NB4 (cell line): ENCODE measurements at regions not wholly inside any gene's neighbourhood (a gene's known extent, or its start where the extent isn't known, plus 50 kb on each side); places are given as distances from the start of the nearest gene placed in this dataset.

ENCODE experiments used
- CTCF ChIP-seq: IDR thresholded peaks from one replicate; pipeline ENCODE4 v1.5.1; 2012; ENCODE audit warnings: low read depth, low read length
- MYC ChIP-seq: IDR thresholded peaks from 2 replicates; pipeline ENCODE4 v1.6.1; 2011; ENCODE audit warnings: low read depth, low read length
- TF ChIP-seq, protein P1 (sequence below): IDR thresholded peaks from 2 replicates; pipeline ENCODE4 v1.6.1; 2011; ENCODE audit warnings: low read depth, low read length

- TF ChIP-seq CTCF (no peak), MYC (no peak)
- TF ChIP-seq, protein P1, sequence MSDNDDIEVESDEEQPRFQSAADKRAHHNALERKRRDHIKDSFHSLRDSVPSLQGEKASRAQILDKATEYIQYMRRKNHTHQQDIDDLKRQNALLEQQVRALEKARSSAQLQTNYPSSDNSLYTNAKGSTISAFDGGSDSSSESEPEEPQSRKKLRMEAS, result no peak
These were observed 139.4 kb downstream of the SKIDA1 start for GRCh38 chr10:21385996-21386585.
